AG04449 (cell line): ENCODE measurements at regions not wholly inside any gene's neighbourhood (a gene's known extent, or its start where the extent isn't known, plus 50 kb on each side); places are given as distances from the start of the nearest gene placed in this dataset.
"Not testable (repeated sequence)": the region's sequence is repeated elsewhere in the genome, so short reads cannot be mapped to it uniquely, and the experiment has no call there.

Experiments used
- CTCF ChIA-PET: fragments of 350-600 bp; formaldehyde crosslinking; extraction: SDS; loops from one replicate; lab custom pipeline; 2021; ENCODE audit warnings: antibody characterized with exemption; lab: Yijun Ruan, JAX
- POLR2A ChIA-PET: fragments of 400-600, 350-600 bp; formaldehyde crosslinking; extraction: SDS; loops from one replicate; lab custom pipeline; 2020; ENCODE audit warnings: antibody characterized with exemption, inconsistent platforms; lab: Yijun Ruan, JAX
- DNase-seq: peaks from one replicate; pipeline ENCODE4 v3.0.0-alpha.2; 2010; ENCODE audit warnings: low read depth, low spot score
- H3K4me3 ChIP-seq: 2 replicates; pipeline ENCODE4 v1.5.1; 2011; ENCODE audit warnings: low read depth, mild to moderate bottlenecking, control low read depth, low read length
- TF ChIP-seq, protein P1 (sequence below): IDR thresholded peaks from one replicate; pipeline ENCODE4 v1.5.1; 2011; ENCODE audit warnings: mild to moderate bottlenecking, moderate library complexity, low read length, control low read depth, inconsistent platforms; ENCODE audit not compliant: insufficient read depth; ENCODE audit errors: missing control alignments

GRCh38 chr6:27541933-27542297 lies 69.0 kb upstream of the ZNF184 start:
- no peak overlapping the region for H3K4me3 ChIP-seq
- DNase-seq, result no peak
- CTCF ChIA-PET, result no interaction called here
- TF ChIP-seq, protein P1, sequence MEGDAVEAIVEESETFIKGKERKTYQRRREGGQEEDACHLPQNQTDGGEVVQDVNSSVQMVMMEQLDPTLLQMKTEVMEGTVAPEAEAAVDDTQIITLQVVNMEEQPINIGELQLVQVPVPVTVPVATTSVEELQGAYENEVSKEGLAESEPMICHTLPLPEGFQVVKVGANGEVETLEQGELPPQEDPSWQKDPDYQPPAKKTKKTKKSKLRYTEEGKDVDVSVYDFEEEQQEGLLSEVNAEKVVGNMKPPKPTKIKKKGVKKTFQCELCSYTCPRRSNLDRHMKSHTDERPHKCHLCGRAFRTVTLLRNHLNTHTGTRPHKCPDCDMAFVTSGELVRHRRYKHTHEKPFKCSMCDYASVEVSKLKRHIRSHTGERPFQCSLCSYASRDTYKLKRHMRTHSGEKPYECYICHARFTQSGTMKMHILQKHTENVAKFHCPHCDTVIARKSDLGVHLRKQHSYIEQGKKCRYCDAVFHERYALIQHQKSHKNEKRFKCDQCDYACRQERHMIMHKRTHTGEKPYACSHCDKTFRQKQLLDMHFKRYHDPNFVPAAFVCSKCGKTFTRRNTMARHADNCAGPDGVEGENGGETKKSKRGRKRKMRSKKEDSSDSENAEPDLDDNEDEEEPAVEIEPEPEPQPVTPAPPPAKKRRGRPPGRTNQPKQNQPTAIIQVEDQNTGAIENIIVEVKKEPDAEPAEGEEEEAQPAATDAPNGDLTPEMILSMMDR, result no peak
- POLR2A ChIA-PET, result no interaction called here

- TF ChIP-seq, protein P1, result no peak
- CTCF ChIA-PET, result no interaction called here
- POLR2A ChIA-PET, result no interaction called here
- no peak for DNase-seq
- H3K4me3 ChIP-seq, result no peak overlapping the region
Observed at GRCh38 chr6:27541212-27541932, 68.5 kb upstream of the ZNF184 start.

- DNase-seq, result no peak
- TF ChIP-seq, protein P1, result no peak
- ChIA-PET CTCF (no interaction called here), POLR2A (no interaction called here)
- no peak overlapping the region for H3K4me3 ChIP-seq
Observed at GRCh38 chr6:27539551-27539950, 66.6 kb upstream of the ZNF184 start.

DNA sequence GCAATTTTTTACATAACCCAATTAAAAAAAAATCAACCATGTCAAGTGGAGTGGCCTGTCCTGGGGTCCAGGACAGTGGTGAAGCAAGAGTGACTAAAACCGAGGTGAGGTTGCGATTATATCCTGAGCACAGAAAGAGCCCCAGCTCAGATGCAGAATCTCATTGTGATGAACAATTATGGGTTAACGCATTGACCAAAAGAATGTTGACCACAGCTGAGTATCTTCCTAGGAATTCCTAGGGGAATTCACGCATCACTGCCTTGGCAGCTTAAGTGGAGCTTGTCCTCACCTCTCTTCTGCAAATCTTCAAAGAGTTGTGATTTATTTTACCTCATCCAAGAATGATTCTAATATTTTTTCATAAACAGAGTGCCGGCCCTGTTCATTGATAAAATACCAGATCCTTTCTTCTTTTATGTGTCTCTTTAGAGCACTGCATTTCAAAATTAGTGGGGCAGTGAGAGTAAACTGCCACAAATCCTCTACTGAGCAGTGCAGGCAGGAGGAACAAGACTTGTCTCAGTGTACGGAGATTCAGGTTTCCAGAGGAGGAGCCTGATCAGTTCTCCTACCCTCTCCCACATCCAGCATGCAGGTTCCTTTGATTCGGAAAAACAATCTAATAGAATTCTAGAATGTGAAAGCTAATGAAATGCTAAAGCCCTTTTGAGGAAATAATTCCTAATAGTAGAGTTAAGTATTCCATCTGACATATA lies 60.1 kb upstream of the ZNF184 start:
- CTCF ChIA-PET, result interaction anchor here (1.0 to 2.1 kb wide), 2 partner anchors 14 kb away, joined by 3 to 8 read pairs; no protein-coding TSS in a partner anchor
- DNase-seq, result no peak
- TF ChIP-seq, protein P1, result no peak
- no peak overlapping the region for H3K4me3 ChIP-seq
- POLR2A ChIA-PET, result no interaction called here

GRCh38 chr6:27531772-27532459 lies 59.0 kb upstream of the ZNF184 start:
- ChIA-PET CTCF (interaction anchor here (2.1 kb wide), 1 partner anchor 13 kb away, joined by 8 read pairs; no protein-coding TSS in a partner anchor), POLR2A (no interaction called here)
- TF ChIP-seq, protein P1, result no peak
- no peak overlapping the region for H3K4me3 ChIP-seq
- no peak for DNase-seq

DNA sequence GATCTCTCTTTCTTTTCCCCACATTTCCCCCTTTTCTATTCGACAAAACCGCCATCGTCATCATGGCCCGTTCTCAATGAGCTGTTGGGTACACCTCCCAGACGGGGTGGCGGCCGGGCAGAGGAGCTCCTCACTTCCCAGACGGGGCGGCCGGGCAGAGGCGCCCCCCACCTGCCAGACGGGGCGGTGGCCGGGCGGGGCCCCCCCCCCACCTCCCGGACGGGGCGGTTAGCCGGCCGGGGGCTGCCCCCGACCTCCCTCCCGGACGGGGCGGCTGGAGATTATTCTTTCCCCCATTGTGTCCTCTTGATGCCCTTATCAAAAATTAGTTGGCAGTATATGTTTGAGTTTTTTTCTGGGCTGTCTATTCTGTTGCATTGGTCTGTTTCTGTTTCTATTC lies 56.9 kb upstream of the ZNF184 start:
- CTCF ChIA-PET, H3K4me3 ChIP-seq, POLR2A ChIA-PET, DNase-seq: not testable (repeated sequence)
